HG03108 (cell line): ENCODE measurements at regions not wholly inside any gene's neighbourhood (a gene's known extent, or its start where the extent isn't known, plus 50 kb on each side); places are given as distances from the start of the nearest gene placed in this dataset.
"Not testable (repeated sequence)": the region's sequence is repeated elsewhere in the genome, so short reads cannot be mapped to it uniquely, and the experiment has no call there.

Experiments
- ATAC-seq: cut with Tn5 transposase; IDR thresholded peaks from one replicate; pipeline ENCODE4 v1.9.1; 2021; ENCODE audit warnings: moderate library complexity; ENCODE audit not compliant: unreplicated experiment

GRCh38 chr1:29576510-29576909, 340.2 kb downstream of the PTPRU start:
- no peak for ATAC-seq

GRCh38 chr1:29575826-29576225, 339.5 kb downstream of the PTPRU start:
- ATAC-seq: no peak

- ATAC-seq: no peak
These were observed 339.0 kb downstream of the PTPRU start for GRCh38 chr1:29575277-29575676.

GRCh38 chr1:29574871-29575270, 338.5 kb downstream of the PTPRU start:
- ATAC-seq: no peak

GRCh38 chr1:29569971-29570634, 333.8 kb downstream of the PTPRU start:
- no peak for ATAC-seq

- ATAC-seq: no peak
These were observed 330.9 kb downstream of the PTPRU start for GRCh38 chr1:29567257-29567656.

- ATAC-seq: no peak
These were observed 329.2 kb downstream of the PTPRU start for GRCh38 chr1:29565490-29565889.

GRCh38 chr1:29563571-29563970, 327.2 kb downstream of the PTPRU start:
- no peak for ATAC-seq

GRCh38 chr1:29563092-29563491, 326.8 kb downstream of the PTPRU start:
- no peak for ATAC-seq

GRCh38 chr1:29559056-29559455, 322.7 kb downstream of the PTPRU start:
- ATAC-seq: no peak

GRCh38 chr1:29557701-29558600, 321.6 kb downstream of the PTPRU start:
- no peak for ATAC-seq

GRCh38 chr1:29557066-29557465, 320.7 kb downstream of the PTPRU start:
- ATAC-seq: no peak

GRCh38 chr1:29556657-29557056, 320.3 kb downstream of the PTPRU start:
- ATAC-seq: no peak

GRCh38 chr1:29555043-29555620, 318.8 kb downstream of the PTPRU start:
- ATAC-seq: no peak

GRCh38 chr1:29554208-29554778, 318.0 kb downstream of the PTPRU start:
- no peak for ATAC-seq

- no peak for ATAC-seq
These were observed 315.0 kb downstream of the PTPRU start for GRCh38 chr1:29551123-29551936.

- ATAC-seq: no peak
These were observed 314.0 kb downstream of the PTPRU start for GRCh38 chr1:29550119-29550841.

- not testable (repeated sequence) for ATAC-seq
These were observed 313.4 kb downstream of the PTPRU start for GRCh38 chr1:29549728-29550118.

- ATAC-seq: no peak
These were observed 312.7 kb downstream of the PTPRU start for GRCh38 chr1:29549001-29549400.

- ATAC-seq: no peak
These were observed 311.8 kb downstream of the PTPRU start for GRCh38 chr1:29548091-29548490.
